Heart left ventricle (tissue), 16 donors: ENCODE measurements at regions not wholly inside any gene's neighbourhood (a gene's known extent, or its start where the extent isn't known, plus 50 kb on each side); places are given as distances from the start of the nearest gene placed in this dataset.

Experiments
- ATAC-seq, 4 donors: fragments of 200-7000 bp; cut with Tn5 transposase; one replicate each; pipeline ENCODE4 v1.9.1; 2020 to 2022; ENCODE audit warnings: moderate library complexity in 4 of 4, mild to moderate bottlenecking in 3 of 4, moderate number of reproducible peaks in 1 of 4
- DNase-seq, 5 donors: peaks; one replicate each; pipeline ENCODE4 v3.0.0-alpha.2; 2020
- H3K27ac ChIP-seq, 12 donors: fragments of 200-600 bp; sonication (generic) in 4 of 12; one replicate each; pipeline versions ENCODE4 v1.5.0 to v1.8.0; 2016 to 2022; ENCODE audit warnings: mild to moderate bottlenecking in 2 of 12
- H3K27me3 ChIP-seq, 9 donors: fragments of 200-600 bp; sonication (generic) in 2 of 9; one replicate each; pipeline versions ENCODE4 v1.5.1 to v1.8.0; 2016 to 2022; ENCODE audit warnings: mild to moderate bottlenecking in 3 of 9
- H3K36me3 ChIP-seq, 9 donors: fragments of 200-600 bp; sonication (generic) in 2 of 9; one replicate each; pipeline versions ENCODE4 v1.5.0 to v1.8.0; 2018 to 2022; ENCODE audit warnings: mild to moderate bottlenecking in 2 of 9
- H3K4me1 ChIP-seq, 12 donors: fragments of 200-600 bp; sonication (generic) in 4 of 12; one replicate each; pipeline versions ENCODE4 v1.5.0 to v1.8.0; 2016 to 2022; ENCODE audit warnings: mild to moderate bottlenecking in 3 of 12
- H3K4me3 ChIP-seq, 12 donors: fragments of 200-600 bp; sonication (generic) in 4 of 12; one replicate each; pipeline versions ENCODE4 v1.5.0 to v1.8.0; 2017 to 2022; ENCODE audit warnings: mild to moderate bottlenecking in 9 of 12, moderate library complexity in 4 of 12
- H3K9me3 ChIP-seq, 12 donors: fragments of 200-600 bp; sonication (generic) in 4 of 12; one replicate each; pipeline versions ENCODE4 v1.5.0 to v1.8.0; 2016 to 2022; ENCODE audit warnings: mild to moderate bottlenecking in 1 of 12
- POLR2A ChIP-seq, 2 donors: fragments of 450-650 bp; IDR thresholded peaks; one replicate each; pipeline ENCODE4 v1.6.1; 2017; ENCODE audit warnings: antibody characterized with exemption in 2 of 2, mild to moderate bottlenecking in 2 of 2, moderate library complexity in 2 of 2
- WGBS, 4 donors: extraction: QIAGEN DNeasy Blood & Tissue Kit in 2 of 4; methylation state at CpG; one replicate each; pipeline versions ENCODE4 v1.1.5 to v1.1.7; 2013 to 2018; 5-methylcytosine and 5-hydroxymethylcytosine counted together
- intact Hi-C, 10 donors: fragments of 100-400 bp; cut with DNase I; formaldehyde crosslinking; loops; one replicate each; pipeline versions ENCODE4 v1.11.1 to v1.14.2; 2022
- TF ChIP-seq, protein P1 (sequence below), 12 donors: fragments of 200-600 bp; sonication (generic) in 4 of 12; IDR thresholded peaks; one replicate each; pipeline versions ENCODE4 v1.5.0 to v1.8.0; 2018 to 2022; ENCODE audit warnings: antibody characterized with exemption in 12 of 12, mild to moderate bottlenecking in 5 of 12
- donor health status: ischemic (EF 13 %, LVEDD 7.1; RV severe dilation, severe dysfunction).
- donor health status: healthy with polysubstance abuse.
- donor health status: DM: no; HTN: yes; CAD: no.
- donor health status: DM: no; HTN: no; CAD: no.
- donor health status: ischemic (EF 25% LVEDD 6.9; RV normal size, moderate dysfunction).
- donor health status: ischemic (EF 25% LVEDD 5.7; RV mildly dilated, moderate dysfunction).
- donor health status: healthy.
- donor health status: DM: yes; HTN: yes; CAD: no.
- donor health status: ischemic (EF 35%, LVEDD 5.7; RV mildly dilated, moderate dysfunction).
- donor health status: nonischemic (EF 11% LVEDD 7.7; RV severe dilation, severe dysfunction).
- donor health status: DM: yes; HTN: yes; CAD: no.
- donor health status: PGD.
- donor health status: ischemic (EF 29% LVEDD 5.4; RV normal size, mild dysfunction).
- donor health status: nonischemic (EF 23%, LVEDD 6.1; RV moderate dilation, normal function).

DNA sequence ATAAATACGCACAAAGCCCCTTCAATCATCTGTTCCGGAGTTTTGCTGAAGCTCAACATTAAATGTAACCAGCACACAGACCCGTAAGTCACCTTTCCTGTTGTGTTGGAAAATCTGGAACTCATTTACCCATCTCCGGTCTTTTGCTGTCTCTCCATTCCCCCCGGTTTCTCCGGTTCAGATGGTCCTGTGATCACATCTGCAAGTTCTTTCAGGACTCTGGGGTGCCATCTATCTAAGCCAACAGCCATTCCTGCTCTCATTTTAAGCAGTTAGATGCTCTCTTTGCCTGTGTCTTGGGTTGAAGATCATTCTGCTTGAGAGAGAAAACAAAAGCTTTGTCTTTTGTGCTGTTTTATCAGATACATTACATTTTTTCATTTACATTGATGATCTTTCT is 91.7 kb upstream of the TGIF1 start:
- intact Hi-C loops = no loop called here
- H3K4me3 ChIP-seq = no peak overlapping the region
- ATAC-seq = no peak
- H3K4me1 ChIP-seq = no peaks in the 10 kb centered on the region
- no peak for DNase-seq
- WGBS, 4 donors = 84 to 91% (median 87%) methylated on average over 6 of the region's 6 CpGs
- no peaks in the 10 kb centered on the region for H3K27me3 ChIP-seq
- no peaks in the 10 kb centered on the region for H3K9me3 ChIP-seq
- TF ChIP-seq POLR2A (IDR thresholded peaks at IDR 0.05) = no peak
- TF ChIP-seq, protein P1, sequence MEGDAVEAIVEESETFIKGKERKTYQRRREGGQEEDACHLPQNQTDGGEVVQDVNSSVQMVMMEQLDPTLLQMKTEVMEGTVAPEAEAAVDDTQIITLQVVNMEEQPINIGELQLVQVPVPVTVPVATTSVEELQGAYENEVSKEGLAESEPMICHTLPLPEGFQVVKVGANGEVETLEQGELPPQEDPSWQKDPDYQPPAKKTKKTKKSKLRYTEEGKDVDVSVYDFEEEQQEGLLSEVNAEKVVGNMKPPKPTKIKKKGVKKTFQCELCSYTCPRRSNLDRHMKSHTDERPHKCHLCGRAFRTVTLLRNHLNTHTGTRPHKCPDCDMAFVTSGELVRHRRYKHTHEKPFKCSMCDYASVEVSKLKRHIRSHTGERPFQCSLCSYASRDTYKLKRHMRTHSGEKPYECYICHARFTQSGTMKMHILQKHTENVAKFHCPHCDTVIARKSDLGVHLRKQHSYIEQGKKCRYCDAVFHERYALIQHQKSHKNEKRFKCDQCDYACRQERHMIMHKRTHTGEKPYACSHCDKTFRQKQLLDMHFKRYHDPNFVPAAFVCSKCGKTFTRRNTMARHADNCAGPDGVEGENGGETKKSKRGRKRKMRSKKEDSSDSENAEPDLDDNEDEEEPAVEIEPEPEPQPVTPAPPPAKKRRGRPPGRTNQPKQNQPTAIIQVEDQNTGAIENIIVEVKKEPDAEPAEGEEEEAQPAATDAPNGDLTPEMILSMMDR (IDR thresholded peaks at IDR 0.05) = no peak
- H3K36me3 ChIP-seq = no peaks in the 10 kb centered on the region
- H3K27ac ChIP-seq = no peak overlapping the region

DNA sequence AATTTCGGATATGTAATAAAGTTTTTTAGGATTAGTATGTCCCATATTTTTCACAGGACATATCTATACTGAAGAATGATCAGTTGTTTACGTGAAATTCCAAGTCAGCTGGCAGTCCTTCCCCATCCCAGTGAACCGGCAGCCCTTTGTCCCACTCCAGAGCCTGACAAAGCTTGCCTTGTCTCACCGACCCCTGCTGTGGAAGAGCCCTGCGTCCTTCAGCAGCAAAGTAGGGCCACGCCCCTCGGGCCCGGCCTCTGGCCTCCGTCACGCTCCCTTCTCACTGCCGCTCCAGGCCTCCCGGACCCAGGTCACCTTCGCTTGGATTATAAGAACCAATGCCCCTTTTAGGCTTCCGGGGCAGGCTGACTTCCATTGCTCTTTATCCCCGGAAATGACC is 89.8 kb upstream of the TGIF1 start:
- DNase-seq = no peak
- Histone ChIP-seq H3K4me3 (no peak overlapping the region), H3K4me1 (no peaks in the 10 kb centered on the region), H3K9me3 (no peaks in the 10 kb centered on the region), H3K36me3 (no peaks in the 10 kb centered on the region), H3K27ac (no peak overlapping the region), H3K27me3 (no peaks in the 10 kb centered on the region)
- WGBS, 4 donors = 72 to 85% (median 83%) methylated on average over 15 of the region's 15 CpGs
- no peak for ATAC-seq
- intact Hi-C loops = no loop called here
- TF ChIP-seq, protein P1 (IDR thresholded peaks at IDR 0.05) = no peak
- no peak for TF ChIP-seq POLR2A (IDR thresholded peaks at IDR 0.05)

DNA sequence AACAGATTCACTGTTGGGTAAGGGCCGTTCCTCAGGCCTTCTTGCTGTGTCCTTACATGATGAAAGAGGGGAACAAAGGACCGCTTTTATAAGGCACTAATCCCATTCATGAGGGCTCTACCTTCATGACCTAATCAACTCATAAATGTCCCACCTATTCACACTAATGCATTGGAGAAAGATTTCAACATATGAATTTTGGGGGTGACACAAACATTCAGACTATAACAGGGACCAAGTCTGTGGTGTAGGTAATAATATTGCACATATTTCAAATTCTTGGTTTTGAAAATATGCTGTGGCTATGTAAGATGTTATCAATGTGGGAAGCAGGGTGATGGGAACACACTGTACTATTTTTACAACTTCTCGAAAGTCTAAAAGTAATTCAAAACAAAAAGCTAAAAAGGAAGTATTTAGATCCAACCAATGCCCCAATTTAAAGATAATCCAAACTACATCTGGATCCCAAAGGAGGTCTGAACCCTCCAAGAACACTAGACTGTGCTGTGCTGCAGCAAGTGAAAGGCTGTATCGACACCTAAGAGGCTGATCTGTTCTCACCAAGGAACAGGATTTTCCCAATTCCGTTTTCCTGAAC is 82.4 kb upstream of the TGIF1 start:
- no peaks in the 10 kb centered on the region for H3K36me3 ChIP-seq
- H3K4me1 ChIP-seq = no peaks in the 10 kb centered on the region
- H3K4me3 ChIP-seq = no peak overlapping the region
- peaks cover 0 to 3% (median 0%) of the 10 kb centered on the region in 12 donors for H3K9me3 ChIP-seq
- WGBS, 4 donors = 74 to 84% (median 79%) methylated on average over 5 of the region's 5 CpGs
- DNase-seq (no peak), ATAC-seq (no peak)
- intact Hi-C loops = no loop called here
- TF ChIP-seq, protein P1 (IDR thresholded peaks at IDR 0.05) = no peak
- no peak for TF ChIP-seq POLR2A (IDR thresholded peaks at IDR 0.05)
- no peak overlapping the region for H3K27ac ChIP-seq
- no peaks in the 10 kb centered on the region for H3K27me3 ChIP-seq

DNA sequence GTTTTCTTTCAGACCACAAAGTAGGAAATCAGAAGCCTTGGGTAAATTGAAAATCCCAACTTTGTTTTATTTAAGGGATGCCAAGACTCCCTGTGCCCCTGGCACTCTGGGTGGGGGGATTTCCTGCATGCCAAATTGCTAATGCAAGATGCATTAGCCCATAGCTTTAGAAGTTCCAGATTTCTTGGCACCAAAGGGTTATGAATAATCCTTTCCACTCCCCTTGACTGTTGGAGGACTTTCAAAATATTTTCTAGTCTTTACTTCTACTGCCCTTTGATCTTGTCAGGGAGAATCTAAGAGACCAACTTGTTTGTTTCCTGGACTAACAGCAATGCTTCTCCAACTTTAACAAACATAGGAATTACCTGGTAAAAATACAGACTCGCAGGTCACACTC is 81.8 kb upstream of the TGIF1 start:
- DNase-seq (no peak), ATAC-seq (no peak)
- H3K36me3 ChIP-seq = no peaks in the 10 kb centered on the region
- H3K4me1 ChIP-seq = no peaks in the 10 kb centered on the region
- TF ChIP-seq, protein P1 (IDR thresholded peaks at IDR 0.05) = no peak
- TF ChIP-seq POLR2A (IDR thresholded peaks at IDR 0.05) = no peak
- H3K27ac ChIP-seq = no peak overlapping the region
- H3K27me3 ChIP-seq = no peaks in the 10 kb centered on the region
- peaks cover 0 to 3% (median 0%) of the 10 kb centered on the region in 12 donors for H3K9me3 ChIP-seq
- H3K4me3 ChIP-seq = no peak overlapping the region
- WGBS, 4 donors = 90 to 95% (median 94%) methylated on average over 1 of the region's 1 CpG
- intact Hi-C loops = no loop called here
